H1 (cell line): ENCODE measurements at regions not wholly inside any gene's neighbourhood (a gene's known extent, or its start where the extent isn't known, plus 50 kb on each side); places are given as distances from the start of the nearest gene placed in this dataset.

Source experiments
- CHD7 ChIP-seq: fragments of 300-600 bp; sonication (generic); IDR thresholded peaks from 2 replicates; pipeline ENCODE4 v1.7.1; 2012; ENCODE audit warnings: low read length, moderate library complexity, mild to moderate bottlenecking, inconsistent platforms; ENCODE audit not compliant: insufficient replicate concordance
- NRF1 ChIP-seq: IDR thresholded peaks from 2 replicates; pipeline ENCODE4 v1.6.1; 2011; ENCODE audit warnings: mild to moderate bottlenecking, low read depth, low read length, improper control_type of control experiment

- TF ChIP-seq CHD7 (no peak), NRF1 (no peak)
Observed at GRCh38 chr18:1296237-1296636, 391.6 kb downstream of the ADCYAP1 start (continued).
